ENCODE measurements at regions not wholly inside any gene's neighbourhood (a gene's known extent, or its start where the extent isn't known, plus 50 kb on each side); places are given as distances from the start of the nearest gene placed in this dataset.
A peak's percentile ranks its signal among the peaks of the same experiment; 100 is the strongest.
"Not testable (repeated sequence)": the region's sequence is repeated elsewhere in the genome, so short reads cannot be mapped to it uniquely, and the experiment has no call there.

DNA sequence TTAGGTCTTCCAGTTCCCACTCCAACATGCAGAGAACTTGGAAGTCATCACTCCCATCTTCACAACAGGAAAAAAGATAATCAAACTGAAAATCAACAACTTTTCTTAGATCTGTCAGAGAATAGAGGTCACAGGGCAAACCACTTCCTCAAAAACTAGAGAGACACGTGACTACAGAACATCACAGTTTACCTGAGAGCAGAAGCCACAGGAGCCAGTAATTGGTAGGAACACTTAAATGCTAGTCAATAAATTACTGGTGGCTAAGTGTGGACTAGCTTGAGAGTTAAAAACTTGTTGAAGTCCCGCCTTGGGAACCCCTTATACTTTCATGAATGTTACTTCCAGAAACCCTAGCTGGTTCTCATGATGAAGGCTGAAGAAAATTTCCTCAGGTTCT, 81.1 kb downstream of the THSD1 start:
- not testable (repeated sequence) for FAIRE-seq

DNA sequence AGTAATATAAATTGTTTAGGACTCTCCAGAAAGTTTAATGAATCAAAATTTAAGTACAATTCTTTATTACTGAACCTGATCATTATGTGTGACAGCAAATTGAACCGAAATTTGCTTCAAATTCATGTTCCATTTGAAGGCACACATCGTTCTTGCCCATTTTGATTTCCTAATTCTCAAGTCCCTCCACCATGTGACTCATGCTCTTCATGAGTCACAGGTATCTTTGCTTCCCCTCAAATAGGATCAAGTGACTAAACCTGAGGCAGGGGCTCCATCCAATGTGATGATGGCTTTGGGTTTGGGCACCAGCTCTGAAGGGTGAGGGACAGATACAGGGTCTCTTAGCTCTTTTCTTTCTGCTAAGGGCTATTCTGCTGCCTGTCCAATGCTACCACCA, 86.1 kb downstream of the THSD1 start:
- FAIRE-seq: no peak

DNA sequence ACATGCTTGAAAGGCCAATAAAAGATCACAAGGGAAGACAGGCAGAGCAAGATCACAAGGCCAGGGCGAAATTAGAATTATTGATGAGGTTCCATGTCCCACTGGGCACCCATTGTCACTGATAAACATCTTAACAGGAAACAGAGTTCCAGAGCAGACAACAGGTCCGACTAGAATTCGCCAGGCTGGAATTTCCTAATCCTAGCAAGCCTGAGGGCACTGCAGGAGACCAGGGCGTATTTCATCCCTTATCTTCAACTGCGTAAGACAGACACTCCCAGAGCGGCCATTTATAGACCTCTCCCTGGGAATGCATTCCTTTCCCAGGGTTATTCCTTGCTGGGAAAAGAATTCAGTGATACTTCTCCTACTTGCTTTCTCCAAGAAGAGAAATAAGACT, 96.1 kb downstream of the THSD1 start:
- not testable (repeated sequence) for FAIRE-seq

DNA sequence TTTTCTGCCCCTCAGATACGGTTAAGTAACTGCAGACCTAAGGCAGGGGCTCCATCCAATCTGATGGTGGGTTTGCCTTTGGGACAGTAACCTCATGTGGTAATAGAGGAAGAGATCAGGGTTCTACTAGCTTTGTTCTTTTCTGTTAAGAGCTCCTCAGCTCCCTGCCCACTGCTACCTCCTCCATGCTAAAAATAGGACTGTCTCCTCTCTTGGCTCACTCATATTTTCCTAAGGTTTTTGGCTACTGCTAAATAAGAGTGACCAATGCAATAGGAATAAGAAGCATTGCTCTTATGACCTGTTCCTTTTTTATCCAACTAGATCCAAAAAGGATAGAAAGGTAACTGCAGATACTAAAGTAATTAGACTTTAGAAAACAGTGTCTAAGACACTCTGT, 99.6 kb downstream of the THSD1 start:
- not testable (repeated sequence) for FAIRE-seq

DNA sequence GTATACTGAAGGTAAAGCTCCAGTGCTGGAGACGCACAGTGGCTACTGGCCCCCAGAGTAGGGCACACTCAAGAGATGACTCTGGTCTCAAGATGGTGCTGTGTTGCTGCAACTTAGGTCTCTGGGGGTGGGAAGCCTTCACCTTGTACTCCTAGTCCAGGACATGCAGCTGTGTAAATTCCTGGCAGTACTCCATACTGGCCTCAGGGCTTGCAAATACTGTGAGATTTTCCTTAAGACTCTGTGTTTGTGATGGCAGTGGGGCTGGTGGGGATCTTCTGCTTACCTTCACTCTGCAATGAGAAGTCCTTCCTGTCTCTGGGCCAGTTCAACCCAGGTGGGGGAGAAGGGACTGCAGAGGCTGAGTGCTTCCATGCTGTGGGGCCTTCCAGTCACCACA, 102.9 kb downstream of the THSD1 start:
- FAIRE-seq: not testable (repeated sequence)

GRCh38 chr13:52302688-52303087, 103.3 kb downstream of the THSD1 start:
- FAIRE-seq: not testable (repeated sequence)

DNA sequence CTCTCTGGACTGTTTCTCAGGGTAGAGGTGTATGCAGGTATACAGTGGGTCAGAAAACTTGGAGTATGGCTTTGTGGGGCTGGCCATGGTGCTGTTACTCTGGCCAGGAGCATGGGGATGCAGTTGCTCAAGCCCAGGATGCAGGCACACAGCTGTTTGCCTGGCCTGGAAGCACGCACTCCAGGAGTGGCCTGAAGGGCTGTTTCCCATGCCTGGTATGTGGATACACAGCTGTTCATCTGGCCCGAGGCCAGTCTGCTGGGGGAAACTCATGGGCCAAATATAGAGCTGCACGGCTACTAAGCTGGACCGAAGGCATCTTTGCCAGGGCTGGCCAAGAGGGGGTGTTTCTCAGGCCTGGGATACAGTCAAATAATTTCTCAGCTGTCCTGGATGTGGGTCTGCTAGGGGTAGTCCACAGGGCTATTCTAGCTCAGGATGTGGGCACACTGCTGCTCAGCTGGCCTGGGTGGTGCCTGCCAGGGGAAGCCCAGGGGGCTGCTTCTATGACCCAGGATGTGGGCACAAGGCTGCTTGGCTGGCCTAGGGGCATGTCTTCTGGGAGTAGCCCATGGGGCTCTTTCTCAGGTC, 104.1 kb downstream of the THSD1 start:
- not testable (repeated sequence) for FAIRE-seq

DNA sequence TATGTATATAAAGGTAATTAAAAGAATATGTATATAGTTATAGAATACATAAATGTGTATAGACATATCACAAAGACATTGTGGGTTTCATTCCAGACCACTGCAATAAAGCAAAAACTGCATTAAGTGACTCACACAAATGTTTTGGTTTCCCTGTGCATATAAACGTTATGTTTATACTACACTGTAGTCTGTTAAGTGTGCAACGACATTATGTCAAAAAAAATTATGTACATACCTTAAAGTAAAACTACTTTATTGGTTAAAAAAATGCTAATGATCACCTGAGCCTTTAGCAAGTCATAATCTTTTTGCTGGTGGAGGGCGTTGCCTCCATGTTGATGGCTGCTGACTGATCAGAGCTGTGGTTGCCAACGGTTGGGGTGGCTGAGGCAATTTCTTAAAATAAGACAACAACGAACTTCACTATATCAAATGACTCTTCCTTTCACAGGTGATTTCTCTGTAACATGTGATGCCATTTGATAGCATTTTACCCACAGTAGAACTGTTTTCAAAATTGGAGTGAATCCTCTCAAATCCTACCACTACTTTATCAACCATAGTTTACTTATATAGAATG, 107.8 kb downstream of the THSD1 start:
- not testable (repeated sequence) for FAIRE-seq

- not testable (repeated sequence) for FAIRE-seq
Measured at GRCh38 chr13:52288891-52289290, 117.1 kb downstream of the THSD1 start.

- not testable (repeated sequence) for FAIRE-seq
Measured at GRCh38 chr13:52281387-52281786, 122.0 kb upstream of the NEK3 start.

DNA sequence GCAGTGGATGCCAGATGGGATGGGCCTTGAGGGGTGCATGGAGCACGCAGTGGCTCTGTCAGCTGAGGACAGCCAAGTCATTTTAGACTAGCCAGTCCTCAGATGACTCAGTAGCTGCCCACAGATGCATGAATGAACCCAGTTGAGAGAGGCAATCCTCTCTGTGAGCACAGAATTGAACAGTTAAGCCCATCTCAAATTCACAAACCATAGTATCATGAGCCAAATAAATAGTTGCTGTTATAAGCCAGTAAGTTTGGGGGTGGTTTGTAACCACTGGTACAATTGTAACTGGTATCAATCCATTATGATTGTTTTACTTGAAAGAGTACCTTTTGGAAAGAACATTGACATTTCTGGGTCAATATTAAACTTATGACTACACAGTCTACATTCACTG, 120.0 kb upstream of the NEK3 start:
- FAIRE-seq: not testable (repeated sequence)

DNA sequence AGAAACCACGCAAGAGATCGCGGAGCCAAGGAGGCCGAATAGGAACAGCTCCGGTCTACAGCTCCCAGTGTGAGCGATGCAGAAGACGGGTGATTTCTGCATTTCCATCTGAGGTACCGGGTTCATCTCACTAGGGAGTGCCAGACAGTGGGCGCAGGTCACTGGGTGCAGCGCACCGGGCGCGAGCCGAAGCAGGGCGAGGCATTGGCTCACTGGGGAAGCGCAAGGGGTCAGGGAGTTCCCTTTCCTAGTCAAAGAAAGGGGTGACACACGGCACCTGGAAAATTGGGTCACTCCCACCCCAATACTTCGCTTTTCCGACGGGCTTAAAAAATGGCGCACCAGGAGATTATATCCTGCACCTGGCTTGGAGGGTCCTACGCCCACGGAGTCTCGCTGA, 94.9 kb upstream of the NEK3 start:
- not testable (repeated sequence) for FAIRE-seq

DNA sequence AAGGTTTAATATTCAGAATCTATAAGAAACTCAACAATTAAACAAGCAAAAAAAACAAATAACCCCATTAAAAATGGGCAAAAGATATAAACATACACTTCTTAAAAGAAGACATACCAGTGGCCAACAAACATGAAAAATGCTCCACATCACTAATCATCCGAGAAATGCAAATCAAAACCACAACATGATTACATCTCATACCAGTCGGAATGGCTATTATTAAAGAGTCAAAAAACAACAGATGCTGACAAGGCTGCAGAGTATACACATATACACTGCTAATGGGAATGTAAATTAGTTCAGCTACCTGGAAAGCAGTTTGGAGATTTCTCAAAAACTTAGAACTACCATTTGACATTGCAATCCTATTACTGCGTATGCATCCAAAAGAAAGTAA, 81.4 kb upstream of the NEK3 start:
- not testable (repeated sequence) for FAIRE-seq

DNA sequence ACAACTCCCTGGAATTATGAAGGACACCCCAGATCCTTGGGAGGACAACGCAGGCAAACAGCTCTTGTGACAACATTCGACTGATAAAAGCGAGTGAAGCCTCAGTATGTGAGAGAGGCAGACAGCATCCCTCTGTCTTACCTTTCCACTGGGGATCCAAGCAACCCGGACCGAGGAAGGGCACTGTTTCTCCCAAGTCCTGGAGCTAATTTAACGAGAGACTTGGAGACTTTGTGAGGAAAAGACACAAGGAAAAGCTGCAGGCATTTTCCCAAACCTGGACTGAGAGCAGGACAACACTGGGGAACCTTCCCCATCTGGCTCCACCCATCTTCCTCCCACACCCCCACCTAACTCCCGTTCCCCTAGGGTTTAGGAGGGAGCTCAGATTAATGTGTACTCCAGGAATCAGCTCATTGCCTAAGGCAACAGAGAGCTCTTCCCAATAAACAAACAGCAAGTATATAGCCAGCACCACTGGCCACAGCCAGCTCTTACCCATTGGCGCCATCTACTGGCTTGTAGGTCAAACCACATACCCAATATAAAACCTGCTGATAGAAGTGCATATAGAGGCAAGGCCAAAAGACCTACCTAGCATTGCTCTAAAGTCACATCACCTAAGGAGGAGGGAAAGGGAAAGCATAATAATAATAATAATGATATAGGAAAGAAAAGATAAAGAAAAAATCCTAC, 76.7 kb upstream of the NEK3 start:
- FAIRE-seq: peak; percentile 58

GRCh38 chr13:52234928-52235327, 75.5 kb upstream of the NEK3 start:
- not testable (repeated sequence) for FAIRE-seq

DNA sequence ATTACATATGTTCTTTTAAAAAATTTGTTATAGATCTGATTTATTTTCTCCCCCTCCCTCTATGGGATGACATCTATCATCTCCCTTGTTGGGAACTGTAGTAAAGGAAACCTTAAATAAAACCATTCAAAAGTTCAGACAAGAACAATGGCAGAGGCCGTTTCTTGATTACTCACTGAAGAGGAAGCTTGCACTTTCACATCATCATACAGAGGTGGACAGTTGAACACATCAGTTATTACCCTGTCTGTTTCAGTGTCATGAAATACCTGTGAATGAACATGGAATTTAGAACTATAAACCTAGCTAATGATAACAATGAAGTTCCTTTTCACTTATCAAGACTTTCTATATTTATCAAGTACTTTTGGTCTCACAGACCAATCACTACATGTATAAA, 63.7 kb upstream of the NEK3 start:
- not testable (repeated sequence) for FAIRE-seq

- FAIRE-seq: not testable (repeated sequence)
Measured at GRCh38 chr13:52213920-52214319, 54.5 kb upstream of the NEK3 start.

- not testable (repeated sequence) for FAIRE-seq
Measured at GRCh38 chr13:52212886-52213285, 53.5 kb upstream of the NEK3 start.

DNA sequence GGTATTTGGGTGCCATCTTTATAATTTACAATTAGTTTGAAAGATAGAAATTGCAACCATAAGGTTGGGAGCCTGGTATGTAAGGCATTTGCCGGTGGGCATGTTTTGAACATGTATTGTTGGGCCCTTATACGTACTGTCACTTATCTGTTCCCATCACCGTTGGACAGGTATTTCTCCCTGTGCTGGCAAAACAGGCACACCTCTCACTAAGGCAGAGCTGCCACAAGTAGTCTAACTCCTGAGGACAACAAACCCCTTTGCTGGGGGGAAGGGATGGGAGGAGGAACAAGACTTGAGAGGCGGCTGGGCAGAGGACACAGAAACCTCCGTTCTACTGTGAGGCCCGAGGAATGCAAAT, 52.0 kb upstream of the NEK3 start:
- FAIRE-seq: not testable (repeated sequence)

GRCh38 chr13:52210564-52211415, 51.4 kb upstream of the NEK3 start:
- FAIRE-seq: not testable (repeated sequence)

All from islet of Langerhans (tissue), 1 donor.